Hepatocyte (in vitro differentiated cells): ENCODE measurements at regions not wholly inside any gene's neighbourhood (a gene's known extent, or its start where the extent isn't known, plus 50 kb on each side); places are given as distances from the start of the nearest gene placed in this dataset.

Source experiments
- EZH2phosphoT487 ChIP-seq: fragments of 200-600 bp; sonication (generic); IDR thresholded peaks from one replicate; pipeline ENCODE4 v1.6.1; 2018; ENCODE audit warnings: antibody characterized with exemption, mild to moderate bottlenecking, low read depth, moderate library complexity; ENCODE audit not compliant: unreplicated experiment, severe bottlenecking
- TF ChIP-seq, protein P1 (sequence below): fragments of 200-600 bp; sonication (generic); IDR thresholded peaks from 2 replicates; pipeline ENCODE4 v1.5.1; 2016; ENCODE audit warnings: antibody characterized with exemption, mild to moderate bottlenecking; ENCODE audit not compliant: poor library complexity

DNA sequence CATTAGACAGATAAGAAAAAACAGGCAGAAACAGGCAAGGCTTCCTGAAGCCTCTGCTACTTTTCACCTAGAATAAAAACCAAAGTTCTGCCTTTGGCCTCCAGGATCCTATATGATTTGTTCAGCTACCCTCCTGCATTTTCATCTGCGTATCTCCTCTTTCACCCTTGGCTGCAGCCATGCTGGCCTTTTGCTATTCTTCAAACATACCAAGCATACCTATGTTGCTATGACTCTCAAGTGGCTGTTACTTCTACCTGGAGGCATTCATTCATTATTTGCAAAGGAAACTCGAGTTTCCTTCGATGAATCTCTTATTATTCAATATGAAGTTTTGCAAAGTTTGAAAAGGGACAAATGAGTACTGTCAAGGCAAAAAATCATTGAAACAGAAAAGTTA, 106.4 kb upstream of the HNMT start:
- no peak for TF ChIP-seq EZH2phosphoT487
- TF ChIP-seq, protein P1, sequence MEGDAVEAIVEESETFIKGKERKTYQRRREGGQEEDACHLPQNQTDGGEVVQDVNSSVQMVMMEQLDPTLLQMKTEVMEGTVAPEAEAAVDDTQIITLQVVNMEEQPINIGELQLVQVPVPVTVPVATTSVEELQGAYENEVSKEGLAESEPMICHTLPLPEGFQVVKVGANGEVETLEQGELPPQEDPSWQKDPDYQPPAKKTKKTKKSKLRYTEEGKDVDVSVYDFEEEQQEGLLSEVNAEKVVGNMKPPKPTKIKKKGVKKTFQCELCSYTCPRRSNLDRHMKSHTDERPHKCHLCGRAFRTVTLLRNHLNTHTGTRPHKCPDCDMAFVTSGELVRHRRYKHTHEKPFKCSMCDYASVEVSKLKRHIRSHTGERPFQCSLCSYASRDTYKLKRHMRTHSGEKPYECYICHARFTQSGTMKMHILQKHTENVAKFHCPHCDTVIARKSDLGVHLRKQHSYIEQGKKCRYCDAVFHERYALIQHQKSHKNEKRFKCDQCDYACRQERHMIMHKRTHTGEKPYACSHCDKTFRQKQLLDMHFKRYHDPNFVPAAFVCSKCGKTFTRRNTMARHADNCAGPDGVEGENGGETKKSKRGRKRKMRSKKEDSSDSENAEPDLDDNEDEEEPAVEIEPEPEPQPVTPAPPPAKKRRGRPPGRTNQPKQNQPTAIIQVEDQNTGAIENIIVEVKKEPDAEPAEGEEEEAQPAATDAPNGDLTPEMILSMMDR, result no peak
